Kidney (tissue), 13 donors: ENCODE measurements at regions not wholly inside any gene's neighbourhood (a gene's known extent, or its start where the extent isn't known, plus 50 kb on each side); places are given as distances from the start of the nearest gene placed in this dataset.

Source experiments
- DNase-seq, 5 donors: peaks; one replicate each; pipeline ENCODE4 v3.0.0-alpha.2; 2013 to 2020
- FAIRE-seq: peaks from 2 replicates; lab custom pipeline; 2012; peaks lifted over from hg19 to GRCh38; lab: Jason Lieb, UNC
- H3K27ac ChIP-seq, 2 donors: one replicate each; pipeline ENCODE4 v1.7.0; 2013; ENCODE audit warnings: low read depth in 2 of 2, low read length in 2 of 2, inconsistent platforms in 1 of 2
- H3K27me3 ChIP-seq: one replicate; pipeline ENCODE4 v1.7.1; 2013; ENCODE audit warnings: low read length, inconsistent platforms; ENCODE audit not compliant: control insufficient read depth, insufficient read depth
- H3K36me3 ChIP-seq, 3 donors: one replicate each; pipeline versions ENCODE4 v1.7.0 to v1.7.1; 2013; ENCODE audit warnings: low read length in 3 of 3, control low read depth in 1 of 3, inconsistent platforms in 1 of 3; ENCODE audit not compliant: insufficient read depth in 3 of 3, control insufficient read depth in 2 of 3
- H3K4me1 ChIP-seq, 3 donors: one replicate each; pipeline versions ENCODE4 v1.7.0 to v1.7.1; 2013; ENCODE audit warnings: low read length in 3 of 3, inconsistent platforms in 1 of 3, low read depth in 1 of 3; ENCODE audit not compliant: control insufficient read depth in 2 of 3, insufficient read depth in 2 of 3
- H3K4me3 ChIP-seq, 3 donors: one replicate each; pipeline versions ENCODE4 v1.7.0 to v1.8.1; 2013; ENCODE audit warnings: low read length in 3 of 3, control low read depth in 1 of 3, inconsistent platforms in 1 of 3
- H3K9ac ChIP-seq, 3 donors: one replicate each; pipeline versions ENCODE4 v1.7.0 to v1.7.1; 2013; ENCODE audit warnings: low read length in 3 of 3, control low read depth in 1 of 3, inconsistent platforms in 1 of 3
- H3K9me3 ChIP-seq, 3 donors: one replicate each; pipeline versions ENCODE4 v1.7.0 to v1.7.1; 2013; ENCODE audit warnings: low read length in 3 of 3, control low read depth in 1 of 3, inconsistent platforms in 1 of 3; ENCODE audit not compliant: control insufficient read depth in 2 of 3, insufficient read depth in 1 of 3
- CTCF ChIP-seq: IDR thresholded peaks from 3 replicates; pipeline ENCODE4 v1.5.1; 2012; ENCODE audit warnings: mild to moderate bottlenecking, moderate library complexity, borderline replicate concordance; ENCODE audit not compliant: insufficient read depth; ENCODE audit errors: extremely low read depth
- intact Hi-C: fragments of 100-400 bp; cut with DNase I; formaldehyde crosslinking; loops from one replicate; pipeline ENCODE4 v1.11.1; 2022
- donor health status: control.
- donor health status: control.
- donor health status: control.
- donor health status: control.
- donor health status: control.
- donor health status: DM: yes; HTN: yes; CAD: no.
- donor health status: Normal renal cell carcinoma (clear cell type).

- H3K4me3 ChIP-seq: no peak overlapping the region
- DNase-seq (peak in 1 of 5 donors; percentile 14), FAIRE-seq (no peak)
- H3K9ac ChIP-seq: no peak overlapping the region
- no peaks in the 10 kb centered on the region for H3K4me1 ChIP-seq
- no peaks in the 10 kb centered on the region for H3K27me3 ChIP-seq
- H3K36me3 ChIP-seq: no peaks in the 10 kb centered on the region
- TF ChIP-seq CTCF: no peak
- H3K9me3 ChIP-seq: no peaks in the 10 kb centered on the region
- intact Hi-C loops: no loop called here
- no peak overlapping the region for H3K27ac ChIP-seq
Measured at GRCh38 chr3:180274536-180274935, 237.8 kb upstream of the PEX5L start.

DNA sequence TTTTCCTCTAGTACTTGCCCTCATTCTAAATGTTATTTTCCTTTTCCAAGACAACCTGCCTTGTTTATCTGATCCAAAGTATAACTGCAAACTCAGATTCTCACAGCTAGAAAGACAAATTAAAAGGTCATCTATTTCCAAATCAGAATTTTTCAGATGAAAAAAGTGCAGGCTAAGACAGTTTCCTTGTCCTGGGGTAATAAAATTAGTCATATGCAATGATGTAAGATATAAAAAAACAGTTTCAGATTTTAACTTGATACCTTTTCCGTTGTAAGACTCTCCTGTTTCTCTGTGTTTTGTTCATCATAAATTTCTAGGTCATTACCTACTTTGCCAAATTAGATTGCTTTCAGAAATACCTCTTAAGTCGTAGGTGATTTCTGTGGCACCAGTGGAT is 238.4 kb upstream of the PEX5L start:
- no peak for FAIRE-seq
- intact Hi-C loops: no loop called here
- Histone ChIP-seq H3K4me3 (no peak overlapping the region), H3K27me3 (no peaks in the 10 kb centered on the region), H3K4me1 (no peaks in the 10 kb centered on the region), H3K36me3 (no peaks in the 10 kb centered on the region), H3K9ac (no peak overlapping the region), H3K9me3 (no peaks in the 10 kb centered on the region), H3K27ac (no peak overlapping the region)
- TF ChIP-seq CTCF: no peak
- no peak for DNase-seq

- Histone ChIP-seq H3K27me3 (no peaks in the 10 kb centered on the region), H3K9me3 (no peaks in the 10 kb centered on the region), H3K9ac (no peak overlapping the region), H3K4me1 (no peaks in the 10 kb centered on the region), H3K36me3 (no peaks in the 10 kb centered on the region), H3K27ac (no peak overlapping the region), H3K4me3 (no peak overlapping the region)
- intact Hi-C loops: no loop called here
- TF ChIP-seq CTCF: no peak
- no peak for DNase-seq
- FAIRE-seq: no peak
Measured at GRCh38 chr3:180277041-180277440, 240.3 kb upstream of the PEX5L start.

- Histone ChIP-seq H3K4me1 (no peaks in the 10 kb centered on the region), H3K9ac (no peak overlapping the region), H3K9me3 (no peaks in the 10 kb centered on the region), H3K27me3 (no peaks in the 10 kb centered on the region), H3K4me3 (no peak overlapping the region), H3K27ac (no peak overlapping the region), H3K36me3 (no peaks in the 10 kb centered on the region)
- DNase-seq: no peak
- TF ChIP-seq CTCF: no peak
- intact Hi-C loops: no loop called here
- no peak for FAIRE-seq
Measured at GRCh38 chr3:180278583-180279188, 241.9 kb upstream of the PEX5L start.
